H9 (cell line): ENCODE measurements at regions not wholly inside any gene's neighbourhood (a gene's known extent, or its start where the extent isn't known, plus 50 kb on each side); places are given as distances from the start of the nearest gene placed in this dataset.

Source experiments
- DNase-seq: peaks from one replicate; pipeline ENCODE4 v3.0.0-alpha.2; 2017
- H2AFZ ChIP-seq: one replicate; pipeline ENCODE4 v1.6.1; 2013; ENCODE audit warnings: mild to moderate bottlenecking, low read length, control low read depth, moderate library complexity
- H2AK5ac ChIP-seq: 2 replicates; pipeline ENCODE4 v1.6.1; 2013; ENCODE audit warnings: low read length, control low read depth, mixed read lengths; ENCODE audit not compliant: insufficient read length
- H2BK120ac ChIP-seq: one replicate; pipeline ENCODE4 v1.6.1; 2013; ENCODE audit warnings: low read depth, mild to moderate bottlenecking, low read length, control low read depth, inconsistent platforms; ENCODE audit not compliant: poor library complexity, severe bottlenecking
- H2BK12ac ChIP-seq: 2 replicates; pipeline ENCODE4 v1.6.1; 2013; ENCODE audit warnings: low read length, control low read depth, mixed read lengths, low read depth; ENCODE audit not compliant: insufficient read length
- H2BK15ac ChIP-seq: 2 replicates; pipeline ENCODE4 v1.6.1; 2013; ENCODE audit warnings: low read depth, low read length, control low read depth
- H2BK20ac ChIP-seq: one replicate; pipeline ENCODE4 v1.6.1; 2013; ENCODE audit warnings: low read depth, mild to moderate bottlenecking, low read length, control low read depth, inconsistent platforms; ENCODE audit not compliant: poor library complexity, severe bottlenecking
- H2BK5ac ChIP-seq: 2 replicates; pipeline ENCODE4 v1.6.1; 2013; ENCODE audit warnings: low read length, control low read depth, mixed read lengths; ENCODE audit not compliant: insufficient read length
- H3K14ac ChIP-seq: 2 replicates; pipeline ENCODE4 v1.6.1; 2013; ENCODE audit warnings: low read length, control low read depth; ENCODE audit not compliant: insufficient read depth
- H3K18ac ChIP-seq: 2 replicates; pipeline ENCODE4 v1.6.1; 2013; ENCODE audit warnings: low read depth, mild to moderate bottlenecking, mixed read lengths, low read length, control low read depth; ENCODE audit not compliant: insufficient read length
- H3K23ac ChIP-seq: 2 replicates; pipeline ENCODE4 v1.6.1; 2013; ENCODE audit warnings: low read length, control low read depth, mixed read lengths, low read depth; ENCODE audit not compliant: insufficient read length
- H3K23me2 ChIP-seq: 2 replicates; pipeline ENCODE4 v1.6.1; 2013; ENCODE audit warnings: low read depth, mild to moderate bottlenecking, mixed read lengths, low read length, control low read depth; ENCODE audit not compliant: insufficient read length, poor library complexity, severe bottlenecking
- H3K27ac ChIP-seq: 2 replicates; pipeline ENCODE4 v1.5.1; 2013; ENCODE audit warnings: low read length, control low read depth, mixed read lengths, low read depth; ENCODE audit not compliant: insufficient read length
- H3K27me3 ChIP-seq: 2 replicates; pipeline ENCODE4 v1.6.1; 2013; ENCODE audit warnings: low read length, control low read depth, inconsistent platforms; ENCODE audit not compliant: insufficient read depth
- H3K4ac ChIP-seq: 2 replicates; pipeline ENCODE4 v1.6.1; 2013; ENCODE audit warnings: low read depth, mild to moderate bottlenecking, control low read depth, inconsistent platforms, low read length, moderate library complexity
- H3K4me1 ChIP-seq: 2 replicates; pipeline ENCODE4 v1.6.1; 2013; ENCODE audit warnings: low read length, control low read depth, inconsistent platforms; ENCODE audit not compliant: insufficient read depth
- H3K4me2 ChIP-seq: 2 replicates; pipeline ENCODE4 v1.6.1; 2013; ENCODE audit warnings: low read length, control low read depth, mixed read lengths; ENCODE audit not compliant: insufficient read length, insufficient read depth
- H3K56ac ChIP-seq: 2 replicates; pipeline ENCODE4 v1.6.1; 2013; ENCODE audit warnings: low read depth, mild to moderate bottlenecking, mixed read lengths, low read length, control low read depth; ENCODE audit not compliant: insufficient read length
- H3K79me1 ChIP-seq: 2 replicates; pipeline ENCODE4 v1.6.1; 2013; ENCODE audit warnings: low read depth, mild to moderate bottlenecking, moderate library complexity, low read length, control low read depth, inconsistent platforms; ENCODE audit not compliant: insufficient read depth, poor library complexity, severe bottlenecking
- H3K79me2 ChIP-seq: 2 replicates; pipeline ENCODE4 v1.6.1; 2013; ENCODE audit warnings: low read length, control low read depth, inconsistent platforms; ENCODE audit not compliant: insufficient read depth
- H3K9ac ChIP-seq: 2 replicates; pipeline ENCODE4 v1.6.1; 2013; ENCODE audit warnings: low read length, control low read depth, mixed read lengths; ENCODE audit not compliant: insufficient read length; ENCODE audit errors: extremely low read depth
- H3K9me3 ChIP-seq: one replicate; pipeline ENCODE4 v1.6.1; 2013; ENCODE audit warnings: low read depth, low read length, inconsistent platforms; ENCODE audit not compliant: control insufficient read depth
- H3T11ph ChIP-seq: one replicate; pipeline ENCODE4 v1.6.1; 2013; ENCODE audit warnings: mild to moderate bottlenecking, low read length, control low read depth, inconsistent platforms
- H4K20me1 ChIP-seq: one replicate; pipeline ENCODE4 v1.6.1; 2013; ENCODE audit not compliant: control insufficient read depth, insufficient read length, insufficient read depth
- H4K5ac ChIP-seq: 2 replicates; pipeline ENCODE4 v1.6.1; 2013; ENCODE audit warnings: low read depth, mild to moderate bottlenecking, mixed read lengths, low read length, control low read depth; ENCODE audit not compliant: insufficient read length
- H4K8ac ChIP-seq: replicated peaks from 2 replicates; pipeline ENCODE4 v1.6.1; 2013; ENCODE audit warnings: low read length, control low read depth, mixed read lengths, low read depth; ENCODE audit not compliant: insufficient read length
- H4K91ac ChIP-seq: 2 replicates; pipeline ENCODE4 v1.6.1; 2013; ENCODE audit warnings: low read depth, mild to moderate bottlenecking, moderate library complexity, mixed read lengths, low read length, control low read depth; ENCODE audit not compliant: insufficient read length
- H3K27ac Mint-ChIP-seq, 3 experiments: 2 replicates in 2 of 3; 3 replicates in 1 of 3; pipeline ENCODE4 v1.8.0; 2020 to 2021; ENCODE audit warnings: mixed read lengths in 3 of 3, mild to moderate bottlenecking in 1 of 3, moderate library complexity in 1 of 3
- H3K27me3 Mint-ChIP-seq: 2 replicates; pipeline ENCODE4 v1.8.0; 2021; ENCODE audit warnings: low read depth, mild to moderate bottlenecking, moderate library complexity, mixed read lengths
- H3K36me3 Mint-ChIP-seq, 3 experiments: 2 replicates in 2 of 3; 3 replicates in 1 of 3; pipeline ENCODE4 v1.8.0; 2020 to 2021; ENCODE audit warnings: low read depth in 3 of 3, mixed read lengths in 3 of 3; ENCODE audit not compliant: insufficient read depth in 1 of 3
- H3K4me1 Mint-ChIP-seq, 2 experiments: 2 replicates each; pipeline ENCODE4 v1.8.0; 2020; ENCODE audit warnings: mixed read lengths in 2 of 2
- H3K4me3 Mint-ChIP-seq, 2 experiments: 2 replicates in 1 of 2; 3 replicates in 1 of 2; pipeline ENCODE4 v1.8.0; 2020 to 2021; ENCODE audit warnings: mild to moderate bottlenecking in 2 of 2, mixed read lengths in 2 of 2, moderate library complexity in 1 of 2
- H3K9me3 Mint-ChIP-seq, 2 experiments: 2 replicates in 1 of 2; 3 replicates in 1 of 2; pipeline ENCODE4 v1.8.0; 2020; ENCODE audit warnings: mild to moderate bottlenecking in 2 of 2, mixed read lengths in 2 of 2, moderate library complexity in 1 of 2
- CTCF ChIP-seq: fragments of 200-600 bp; sonication (generic); conservative IDR thresholded peaks from 3 replicates; pipeline ENCODE4 v1.8.0; 2021; ENCODE audit warnings: antibody characterized with exemption, mild to moderate bottlenecking
- WGBS: extraction: QIAGEN DNeasy Blood & Tissue Kit; methylation state at CpG from one replicate; pipeline ENCODE4 v1.1.7; 2013; ENCODE audit warnings: missing lambda C conversion rate, low lambda C conversion rate, mixed read lengths; ENCODE audit not compliant: insufficient read length; ENCODE audit errors: extremely low coverage; 5-methylcytosine and 5-hydroxymethylcytosine counted together

- H3K23me2 ChIP-seq: no peaks in the 10 kb centered on the region
- H3K23ac ChIP-seq: no peak overlapping the region
- no peak overlapping the region for H2BK20ac ChIP-seq
- H2AFZ ChIP-seq: no peak overlapping the region
- no peak overlapping the region for H2BK120ac ChIP-seq
- H3K27me3 Mint-ChIP-seq: no peaks in the 10 kb centered on the region
- no CpG with 5 or more reads among the region's 1 CpG for WGBS
- H3K4me1 ChIP-seq: no peaks in the 10 kb centered on the region
- H3K36me3 Mint-ChIP-seq: no peaks in the 10 kb centered on the region
- H3K14ac ChIP-seq: no peak overlapping the region
- H3K56ac ChIP-seq: no peak overlapping the region
- no peak overlapping the region for H3T11ph ChIP-seq
- no peaks in the 10 kb centered on the region for H4K20me1 ChIP-seq
- H2AK5ac ChIP-seq: no peak overlapping the region
- no peak for DNase-seq
- no peak overlapping the region for H3K18ac ChIP-seq
- H3K79me2 ChIP-seq: no peaks in the 10 kb centered on the region
- H3K27me3 ChIP-seq: no peaks in the 10 kb centered on the region
- no peak overlapping the region for H4K8ac ChIP-seq
- H2BK5ac ChIP-seq: no peak overlapping the region
- no peaks in the 10 kb centered on the region for H3K9me3 ChIP-seq
- peaks cover 3 to 8% of the 10 kb centered on the region in 2 experiments; a peak in 1 of 4 replicates for H3K4me1 Mint-ChIP-seq
- no peak for TF ChIP-seq CTCF
- no peaks in the 10 kb centered on the region for H3K79me1 ChIP-seq
- no peak overlapping the region for H4K5ac ChIP-seq
- no peak overlapping the region for H4K91ac ChIP-seq
- H2BK15ac ChIP-seq: no peak overlapping the region
- H3K4me2 ChIP-seq: no peak overlapping the region
- H3K27ac ChIP-seq: no peak overlapping the region
- H3K4me3 Mint-ChIP-seq: no peak overlapping the region
- H3K9me3 Mint-ChIP-seq: no peaks in the 10 kb centered on the region
- no peak overlapping the region for H3K9ac ChIP-seq
- H2BK12ac ChIP-seq: no peak overlapping the region
- H3K4ac ChIP-seq: no peak overlapping the region
- H3K27ac Mint-ChIP-seq: no peak overlapping the region
Observed at GRCh38 chr1:242873661-242874060, 349.2 kb upstream of the PLD5 start.
